GM21619 (cell line): ENCODE measurements at regions not wholly inside any gene's neighbourhood (a gene's known extent, or its start where the extent isn't known, plus 50 kb on each side); places are given as distances from the start of the nearest gene placed in this dataset.

Source experiments
- ATAC-seq: cut with Tn5 transposase; IDR thresholded peaks from one replicate; pipeline ENCODE4 v1.9.1; 2021; ENCODE audit not compliant: unreplicated experiment

GRCh38 chr16:64138621-64139020 lies 983.2 kb downstream of the CDH11 start:
- no peak for ATAC-seq

GRCh38 chr16:64138006-64138405 lies 983.9 kb downstream of the CDH11 start:
- no peak for ATAC-seq

- no peak for ATAC-seq
Measured at GRCh38 chr16:64136743-64137142, 985.1 kb downstream of the CDH11 start.

GRCh38 chr16:64136314-64136713 lies 985.5 kb downstream of the CDH11 start:
- ATAC-seq, result no peak

- ATAC-seq, result no peak
Measured at GRCh38 chr16:64133366-64133765, 988.5 kb downstream of the CDH11 start.

- no peak for ATAC-seq
Measured at GRCh38 chr16:64132759-64133361, 989.0 kb downstream of the CDH11 start.

GRCh38 chr16:64132190-64132589 lies 989.7 kb downstream of the CDH11 start:
- ATAC-seq, result no peak

GRCh38 chr16:64131423-64131822 lies 990.4 kb downstream of the CDH11 start:
- ATAC-seq, result no peak

- no peak for ATAC-seq
Measured at GRCh38 chr16:64130140-64130539, 991.7 kb downstream of the CDH11 start.

GRCh38 chr16:64122177-64122576 lies 999.7 kb downstream of the CDH11 start:
- no peak for ATAC-seq

- ATAC-seq, result no peak
Measured at GRCh38 chr16:64121473-64121872, 1000.4 kb downstream of the CDH11 start.

GRCh38 chr16:64116151-64116550 lies 1005.7 kb downstream of the CDH11 start:
- no peak for ATAC-seq

- no peak for ATAC-seq
Measured at GRCh38 chr16:64109241-64109640, 1012.6 kb downstream of the CDH11 start.

GRCh38 chr16:64102654-64103053 lies 1019.2 kb downstream of the CDH11 start:
- ATAC-seq, result no peak

- no peak for ATAC-seq
Measured at GRCh38 chr16:64098451-64098850, 1023.4 kb downstream of the CDH11 start.

- no peak for ATAC-seq
Measured at GRCh38 chr16:64096689-64097088, 1025.2 kb downstream of the CDH11 start.

- ATAC-seq, result no peak
Measured at GRCh38 chr16:64094992-64095634, 1026.8 kb downstream of the CDH11 start.

- no peak for ATAC-seq
Measured at GRCh38 chr16:64094181-64094965, 1027.5 kb downstream of the CDH11 start.

GRCh38 chr16:64092271-64092670 lies 1029.6 kb downstream of the CDH11 start:
- ATAC-seq, result no peak

- ATAC-seq, result no peak
Measured at GRCh38 chr16:64090327-64090726, 1031.5 kb downstream of the CDH11 start.

- ATAC-seq, result no peak
Measured at GRCh38 chr16:64089697-64090096, 1032.2 kb downstream of the CDH11 start.

- no peak for ATAC-seq
Measured at GRCh38 chr16:64088838-64089237, 1033.0 kb downstream of the CDH11 start.
